SK-N-DZ (cell line): ENCODE measurements at regions not wholly inside any gene's neighbourhood (a gene's known extent, or its start where the extent isn't known, plus 50 kb on each side); places are given as distances from the start of the nearest gene placed in this dataset.

ENCODE experiments used
- DNase-seq: peaks from one replicate; pipeline ENCODE4 v3.0.0-alpha.2; 2015; ENCODE audit warnings: low spot score

GRCh38 chr18:41754332-41754731 is 200.7 kb upstream of the PIK3C3 start:
- DNase-seq: no peak

GRCh38 chr18:41753826-41754225 is 201.2 kb upstream of the PIK3C3 start:
- no peak for DNase-seq

GRCh38 chr18:41752826-41753225 is 202.2 kb upstream of the PIK3C3 start:
- DNase-seq: no peak

- no peak for DNase-seq
Measured at GRCh38 chr18:41751652-41752051, 203.4 kb upstream of the PIK3C3 start.

- no peak for DNase-seq
Measured at GRCh38 chr18:41751161-41751560, 203.9 kb upstream of the PIK3C3 start.

GRCh38 chr18:41747723-41748242 is 207.3 kb upstream of the PIK3C3 start:
- no peak for DNase-seq

GRCh38 chr18:41745166-41746049 is 209.6 kb upstream of the PIK3C3 start:
- peak; percentile 65 for DNase-seq

GRCh38 chr18:41744421-41745030 is 210.5 kb upstream of the PIK3C3 start:
- no peak for DNase-seq

- no peak for DNase-seq
Measured at GRCh38 chr18:41737218-41737617, 217.8 kb upstream of the PIK3C3 start.

- DNase-seq: no peak
Measured at GRCh38 chr18:41734917-41735316, 220.1 kb upstream of the PIK3C3 start.

GRCh38 chr18:41732356-41732755 is 222.7 kb upstream of the PIK3C3 start:
- no peak for DNase-seq

- no peak for DNase-seq
Measured at GRCh38 chr18:41731884-41732283, 223.2 kb upstream of the PIK3C3 start.

GRCh38 chr18:41724195-41724594 is 230.8 kb upstream of the PIK3C3 start:
- no peak for DNase-seq

- no peak for DNase-seq
Measured at GRCh38 chr18:41721103-41721790, 233.8 kb upstream of the PIK3C3 start.

- DNase-seq: no peak
Measured at GRCh38 chr18:41720226-41720625, 234.8 kb upstream of the PIK3C3 start.

- no peak for DNase-seq
Measured at GRCh38 chr18:41719808-41720207, 235.2 kb upstream of the PIK3C3 start.

GRCh38 chr18:41714872-41715271 is 240.2 kb upstream of the PIK3C3 start:
- DNase-seq: peak; percentile 15

- no peak for DNase-seq
Measured at GRCh38 chr18:41713969-41714825, 240.8 kb upstream of the PIK3C3 start.

- DNase-seq: no peak
Measured at GRCh38 chr18:41706301-41706700, 248.7 kb upstream of the PIK3C3 start.

GRCh38 chr18:41703744-41704530 is 251.1 kb upstream of the PIK3C3 start:
- peak; percentile 9 for DNase-seq
